GM12891 (cell line): ENCODE measurements at regions not wholly inside any gene's neighbourhood (a gene's known extent, or its start where the extent isn't known, plus 50 kb on each side); places are given as distances from the start of the nearest gene placed in this dataset.

Experiments
- PAX5 ChIP-seq: IDR thresholded peaks from 2 replicates; pipeline ENCODE4 v1.6.1; 2011; ENCODE audit warnings: low read length, moderate library complexity, mild to moderate bottlenecking; ENCODE audit not compliant: insufficient read depth, severe bottlenecking
- POLR2A ChIP-seq: IDR thresholded peaks from 2 replicates; pipeline ENCODE4 v1.6.1; 2011; ENCODE audit warnings: low read depth, low read length, control low read depth
- POLR2AphosphoS5 ChIP-seq: IDR thresholded peaks from 2 replicates; pipeline ENCODE4 v1.6.1; 2011; ENCODE audit warnings: low read depth, low read length, control low read depth
- SPI1 ChIP-seq: IDR thresholded peaks from 2 replicates; pipeline ENCODE4 v1.6.1; 2011; ENCODE audit warnings: low read depth, low read length, control low read depth
- TAF1 ChIP-seq: IDR thresholded peaks from 2 replicates; pipeline ENCODE4 v1.6.1; 2011; ENCODE audit warnings: low read depth, low read length, control low read depth

GRCh38 chr22:26853071-26853470 lies 195.7 kb downstream of the MIAT start:
- TF ChIP-seq POLR2A, result no peak
- no peak for TF ChIP-seq POLR2AphosphoS5
- no peak for TF ChIP-seq SPI1
- TF ChIP-seq TAF1, result no peak
- TF ChIP-seq PAX5, result no peak
